Fibroblast of gingiva (primary cell): ENCODE measurements at regions not wholly inside any gene's neighbourhood (a gene's known extent, or its start where the extent isn't known, plus 50 kb on each side); places are given as distances from the start of the nearest gene placed in this dataset.
A peak's percentile ranks its signal among the peaks of the same experiment; 100 is the strongest.

ENCODE experiments used
- DNase-seq: peaks from one replicate; pipeline ENCODE4 v3.0.0-alpha.2; 2011; ENCODE audit warnings: low read depth

DNA sequence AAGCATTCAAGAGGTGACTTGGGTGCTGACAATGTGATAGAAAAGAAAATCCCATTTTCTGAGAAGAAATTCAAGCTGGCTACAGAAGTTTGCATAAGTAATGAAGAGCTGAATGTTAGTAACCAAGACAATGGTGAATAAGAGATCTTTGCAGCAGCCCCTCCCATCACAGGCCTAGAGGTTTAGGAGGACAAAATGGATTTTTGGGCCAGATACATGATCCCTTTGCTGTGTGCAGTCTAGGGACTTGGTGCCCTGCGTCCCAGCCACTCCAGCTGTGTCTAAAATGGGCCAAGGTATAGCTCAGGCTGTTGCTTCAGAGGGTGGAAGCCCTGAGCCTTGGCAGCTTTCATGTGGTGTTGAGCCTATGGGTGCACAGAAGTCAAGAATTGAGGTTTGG lies 107.0 kb upstream of the EPHA5 start:
- no peak for DNase-seq

DNA sequence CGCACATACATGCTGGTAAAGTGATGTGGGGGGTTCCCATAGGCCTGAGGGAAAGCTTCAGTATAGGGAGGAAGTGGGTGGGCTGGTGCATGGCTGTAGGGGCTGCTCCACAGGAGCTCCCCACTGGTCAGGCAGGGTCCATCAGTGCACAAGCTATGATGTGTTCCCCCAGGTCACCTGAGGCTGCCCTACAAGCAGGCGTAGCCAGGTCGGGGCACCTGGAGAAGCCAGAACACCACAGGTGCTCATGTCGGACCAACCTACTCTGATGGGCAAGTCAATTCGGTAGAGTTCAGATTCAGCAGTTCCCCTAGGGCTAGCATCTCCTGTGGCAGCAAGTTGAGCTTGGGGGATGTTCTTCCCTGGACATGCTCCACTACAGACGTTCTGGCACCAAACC lies 103.3 kb upstream of the EPHA5 start:
- DNase-seq = no peak

DNA sequence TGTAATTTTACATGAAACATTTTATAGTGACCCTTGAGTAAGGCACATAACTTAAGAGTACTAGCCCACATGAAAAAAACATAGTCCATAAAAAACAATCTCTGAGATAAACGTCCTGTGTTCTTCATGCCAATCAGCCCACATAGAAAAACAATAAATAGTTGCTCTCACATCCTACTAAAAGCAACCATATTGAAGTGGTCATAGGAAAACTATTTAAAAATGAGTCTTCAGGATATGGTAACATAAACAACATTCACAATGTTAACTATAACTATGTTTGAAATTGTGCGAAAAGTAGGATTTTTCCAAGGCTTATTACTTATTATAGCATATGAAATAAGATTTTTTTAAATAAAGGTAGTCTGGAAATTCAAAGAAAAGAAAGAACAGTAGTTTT lies 77.1 kb upstream of the EPHA5 start:
- DNase-seq = peak; percentile 3

DNA sequence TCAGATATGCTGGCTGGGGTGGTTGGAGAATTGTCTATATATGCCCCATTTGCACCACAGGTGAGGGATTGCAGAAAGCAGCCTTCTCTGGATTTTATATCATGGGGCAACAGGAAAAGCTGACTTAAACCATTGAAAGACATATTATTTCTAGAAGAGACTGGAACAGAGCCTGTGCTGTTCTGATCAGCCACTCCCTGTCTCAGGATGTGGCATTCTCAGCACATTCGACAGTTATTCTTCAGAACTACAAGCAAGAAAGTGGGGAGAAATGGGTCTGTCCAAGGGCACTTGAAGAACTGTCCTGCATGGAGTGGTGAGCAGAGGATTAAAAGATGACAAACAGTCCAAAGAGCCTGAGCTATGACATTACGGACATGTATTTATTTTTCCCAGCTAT lies 67.8 kb upstream of the EPHA5 start:
- no peak for DNase-seq

DNA sequence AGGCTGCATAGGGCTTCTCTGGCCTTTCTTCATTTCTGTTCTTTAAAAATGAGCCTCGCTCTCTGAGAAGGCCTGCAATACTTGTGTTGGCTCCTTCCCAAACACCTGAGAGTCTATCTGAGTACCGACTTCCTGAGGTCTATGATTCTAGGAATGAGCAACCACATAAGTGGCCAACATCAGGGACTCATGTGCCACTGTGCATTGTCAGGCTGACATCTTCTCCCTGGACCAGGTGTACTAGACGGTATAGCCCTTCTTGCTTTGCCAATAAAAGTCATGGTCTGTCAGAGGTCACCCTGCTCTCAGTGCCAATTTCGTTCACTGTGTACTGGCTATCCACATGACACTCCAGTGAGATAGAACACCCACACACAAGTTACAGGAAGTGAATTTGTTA lies 67.4 kb upstream of the EPHA5 start:
- DNase-seq = no peak

DNA sequence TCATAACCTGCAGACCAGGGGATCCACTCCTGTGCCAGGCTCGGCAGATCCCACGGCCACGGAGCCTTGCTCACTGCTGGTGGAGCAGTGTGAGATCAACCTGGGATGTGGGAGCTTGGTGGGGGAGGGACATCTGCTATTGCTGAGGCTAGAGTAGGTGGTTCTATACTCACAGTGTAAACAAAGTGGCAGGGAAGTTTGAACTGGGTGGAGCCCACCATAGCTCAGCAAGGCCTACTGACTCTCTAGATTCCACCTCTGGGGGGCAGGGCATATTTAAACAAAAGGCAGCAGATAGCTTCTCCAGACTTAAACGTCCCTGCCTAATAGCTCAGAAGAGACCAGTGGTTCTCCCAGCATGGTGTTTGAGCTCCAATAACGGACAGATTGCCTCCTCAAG lies 54.7 kb upstream of the EPHA5 start:
- no peak for DNase-seq
